Inferior parietal cortex (tissue), 1 donor: ENCODE measurements at regions not wholly inside any gene's neighbourhood (a gene's known extent, or its start where the extent isn't known, plus 50 kb on each side); places are given as distances from the start of the nearest gene placed in this dataset.
"Not testable (repeated sequence)": the region's sequence is repeated elsewhere in the genome, so short reads cannot be mapped to it uniquely, and the experiment has no call there.

ENCODE experiments used
- DNase-seq: peaks from one replicate; pipeline ENCODE4 v3.0.0-alpha.2; 2016; ENCODE audit errors: extremely low spot score

GRCh38 chr17:5898406-5898805, 171.8 kb upstream of the WSCD1 start:
- no peak for DNase-seq

- DNase-seq = no peak
Measured at GRCh38 chr17:5899496-5900195, 170.5 kb upstream of the WSCD1 start.

GRCh38 chr17:5901731-5902130, 168.4 kb upstream of the WSCD1 start:
- DNase-seq = no peak

- DNase-seq = no peak
Measured at GRCh38 chr17:5902181-5903140, 167.7 kb upstream of the WSCD1 start.

GRCh38 chr17:5911919-5912318, 158.3 kb upstream of the WSCD1 start:
- no peak for DNase-seq

GRCh38 chr17:5913032-5913531, 157.1 kb upstream of the WSCD1 start:
- DNase-seq = peak; percentile 64

- DNase-seq = no peak
Measured at GRCh38 chr17:5913641-5914040, 156.5 kb upstream of the WSCD1 start.

GRCh38 chr17:5915337-5915736, 154.8 kb upstream of the WSCD1 start:
- DNase-seq = no peak

- no peak for DNase-seq
Measured at GRCh38 chr17:5919089-5919488, 151.1 kb upstream of the WSCD1 start.

- no peak for DNase-seq
Measured at GRCh38 chr17:5921512-5922282, 148.5 kb upstream of the WSCD1 start.

- DNase-seq = no peak
Measured at GRCh38 chr17:5922476-5922875, 147.7 kb upstream of the WSCD1 start.

GRCh38 chr17:5929721-5930120, 140.5 kb upstream of the WSCD1 start:
- no peak for DNase-seq

- not testable (repeated sequence) for DNase-seq
Measured at GRCh38 chr17:5930555-5930954, 139.6 kb upstream of the WSCD1 start.

GRCh38 chr17:5931616-5932015, 138.6 kb upstream of the WSCD1 start:
- DNase-seq = no peak

- DNase-seq = no peak
Measured at GRCh38 chr17:5933430-5933829, 136.7 kb upstream of the WSCD1 start.

- DNase-seq = no peak
Measured at GRCh38 chr17:5941258-5941657, 128.9 kb upstream of the WSCD1 start.

GRCh38 chr17:5942687-5943086, 127.5 kb upstream of the WSCD1 start:
- DNase-seq = no peak

- DNase-seq = no peak
Measured at GRCh38 chr17:5943232-5943631, 126.9 kb upstream of the WSCD1 start.

- DNase-seq = no peak
Measured at GRCh38 chr17:5943982-5944381, 126.2 kb upstream of the WSCD1 start.

- DNase-seq = no peak
Measured at GRCh38 chr17:5947701-5948180, 122.4 kb upstream of the WSCD1 start.

- no peak for DNase-seq
Measured at GRCh38 chr17:5948811-5949210, 121.4 kb upstream of the WSCD1 start.

GRCh38 chr17:5950878-5951277, 119.3 kb upstream of the WSCD1 start:
- no peak for DNase-seq
